ENCODE measurements at regions not wholly inside any gene's neighbourhood (a gene's known extent, or its start where the extent isn't known, plus 50 kb on each side); places are given as distances from the start of the nearest gene placed in this dataset.
A peak's percentile ranks its signal among the peaks of the same experiment; 100 is the strongest.

- TF ChIP-seq CTCF (IDR thresholded peaks at IDR 0.05; ENCODE audit: extremely low read depth, missing control alignments) = no peak
- peak; percentile 11 for DNase-seq (ENCODE audit: low spot score)
Observed at GRCh38 chr7:36787933-36788378, 63.7 kb upstream of the AOAH start.

GRCh38 chr7:36784991-36785940 lies 61.0 kb upstream of the AOAH start:
- peak; percentile 45 for DNase-seq (ENCODE audit: low spot score)
- no peak for TF ChIP-seq CTCF (IDR thresholded peaks at IDR 0.05; ENCODE audit: extremely low read depth, missing control alignments)

- TF ChIP-seq CTCF (IDR thresholded peaks at IDR 0.05; ENCODE audit: extremely low read depth, missing control alignments) = no peak
- DNase-seq (ENCODE audit: low spot score) = no peak
Observed at GRCh38 chr7:36781011-36781738, 56.9 kb upstream of the AOAH start.

GRCh38 chr7:36777855-36778254 lies 53.6 kb upstream of the AOAH start:
- no peak for DNase-seq (ENCODE audit: low spot score)
- TF ChIP-seq CTCF (IDR thresholded peaks at IDR 0.05; ENCODE audit: extremely low read depth, missing control alignments) = no peak

- no peak for DNase-seq (ENCODE audit: low spot score)
- TF ChIP-seq CTCF (IDR thresholded peaks at IDR 0.05; ENCODE audit: extremely low read depth, missing control alignments) = no peak
Observed at GRCh38 chr7:36777062-36777461, 52.8 kb upstream of the AOAH start.

- no peak for TF ChIP-seq CTCF (IDR thresholded peaks at IDR 0.05; ENCODE audit: extremely low read depth, missing control alignments)
- DNase-seq (ENCODE audit: low spot score) = no peak
Observed at GRCh38 chr7:36775676-36776075, 51.4 kb upstream of the AOAH start.

- TF ChIP-seq CTCF (IDR thresholded peaks at IDR 0.05; ENCODE audit: extremely low read depth, missing control alignments) = no peak
- no peak for DNase-seq (ENCODE audit: low spot score)
Observed at GRCh38 chr7:36775061-36775620, 50.8 kb upstream of the AOAH start.

Data from GM20000 (cell line).